H1 (cell line): ENCODE measurements at regions not wholly inside any gene's neighbourhood (a gene's known extent, or its start where the extent isn't known, plus 50 kb on each side); places are given as distances from the start of the nearest gene placed in this dataset.

Source experiments
- ASH2L ChIP-seq: fragments of 200-600, 300-600 bp; sonication (generic); IDR thresholded peaks from one replicate; pipeline ENCODE4 v1.7.1; 2017; ENCODE audit warnings: low read length
- BCL11A ChIP-seq, 2 experiments: IDR thresholded peaks; one replicate each; pipeline ENCODE4 v1.6.1; 2011; ENCODE audit warnings: low read depth in 2 of 2, low read length in 2 of 2, mild to moderate bottlenecking in 2 of 2
- EGR1 ChIP-seq: IDR thresholded peaks from 2 replicates; pipeline ENCODE4 v1.6.1; 2011; ENCODE audit warnings: low read depth, low read length, borderline replicate concordance
- EP300 ChIP-seq, 2 experiments: IDR thresholded peaks; 1 replicate in 1 of 2; 2 replicates in 1 of 2; pipeline ENCODE4 v1.6.1; 2011 to 2012; ENCODE audit warnings: low read depth in 2 of 2, low read length in 2 of 2, mild to moderate bottlenecking in 2 of 2, borderline replicate concordance in 1 of 2, inconsistent platforms in 1 of 2, moderate library complexity in 1 of 2
- EZH2 ChIP-seq: fragments of 200-600 bp; sonication (generic); IDR thresholded peaks from 2 replicates; pipeline ENCODE4 v1.7.1; 2012; ENCODE audit warnings: low read depth, mild to moderate bottlenecking, moderate library complexity, low read length, inconsistent platforms; ENCODE audit not compliant: severe bottlenecking
- JUND ChIP-seq: IDR thresholded peaks from 2 replicates; pipeline ENCODE4 v1.6.1; 2011; ENCODE audit warnings: mild to moderate bottlenecking, improper control_type of control experiment, low read length
- POLR2A ChIP-seq, 2 experiments: IDR thresholded peaks; 1 replicate in 1 of 2; 2 replicates in 1 of 2; pipeline ENCODE4 v1.6.1; 2011; ENCODE audit warnings: low read depth in 2 of 2, low read length in 2 of 2, mild to moderate bottlenecking in 2 of 2; ENCODE audit errors: control extremely low read depth in 1 of 2
- POLR2AphosphoS5 ChIP-seq: IDR thresholded peaks from 2 replicates; pipeline ENCODE4 v1.6.1; 2011; ENCODE audit warnings: low read depth, low read length
- SP1 ChIP-seq: IDR thresholded peaks from 2 replicates; pipeline ENCODE4 v1.6.1; 2011; ENCODE audit warnings: low read depth, low read length
- TBP ChIP-seq: IDR thresholded peaks from 2 replicates; pipeline ENCODE4 v1.6.1; 2011; ENCODE audit warnings: low read depth, low read length, improper control_type of control experiment
- TF ChIP-seq, protein P1 (sequence below), 3 experiments: IDR thresholded peaks; 1 replicate in 2 of 3; 2 replicates in 1 of 3; pipeline versions ENCODE4 v1.5.1 to v1.6.1; 2011; ENCODE audit warnings: low read length in 3 of 3, mild to moderate bottlenecking in 3 of 3, inconsistent platforms in 2 of 3, low read depth in 1 of 3, moderate library complexity in 1 of 3; ENCODE audit not compliant: insufficient read depth in 1 of 3; ENCODE audit errors: control extremely low read depth in 1 of 3

DNA sequence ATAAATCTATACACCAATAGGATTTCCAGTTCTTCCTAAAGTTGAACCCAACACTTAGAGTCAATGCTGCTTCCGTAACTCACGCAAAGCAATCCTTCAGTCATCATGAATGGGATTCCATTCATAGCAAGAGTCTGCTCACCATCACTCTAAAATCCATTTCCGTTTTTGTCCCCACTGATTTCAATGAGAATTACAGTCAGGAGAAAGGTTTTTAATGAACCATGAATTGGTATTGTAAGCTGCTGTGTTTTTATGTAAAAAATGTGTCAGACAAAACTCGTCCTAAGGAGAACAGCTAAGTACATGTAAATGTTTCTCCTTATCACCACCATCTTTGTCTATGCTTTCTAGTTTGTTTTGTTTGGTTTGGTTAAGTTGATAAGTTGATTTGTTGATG, 391.5 kb downstream of the IRS1 start:
- TF ChIP-seq ASH2L (no peak), JUND (no peak), SP1 (no peak), EZH2 (no peak), POLR2AphosphoS5 (no peak), TBP (no peak), EGR1 (no peak), POLR2A (IDR thresholded peaks at IDR 0.05; ENCODE audit: control extremely low read depth in 1 of 2, low read depth in 2 of 2, low read length in 2 of 2) (no peak), EP300 (IDR thresholded peaks at IDR 0.05; ENCODE audit: borderline replicate concordance in 1 of 2, low read depth in 2 of 2, low read length in 2 of 2) (no peak), BCL11A (IDR thresholded peaks at IDR 0.05; ENCODE audit: low read depth in 2 of 2, low read length in 2 of 2) (no peak)
- TF ChIP-seq, protein P1, sequence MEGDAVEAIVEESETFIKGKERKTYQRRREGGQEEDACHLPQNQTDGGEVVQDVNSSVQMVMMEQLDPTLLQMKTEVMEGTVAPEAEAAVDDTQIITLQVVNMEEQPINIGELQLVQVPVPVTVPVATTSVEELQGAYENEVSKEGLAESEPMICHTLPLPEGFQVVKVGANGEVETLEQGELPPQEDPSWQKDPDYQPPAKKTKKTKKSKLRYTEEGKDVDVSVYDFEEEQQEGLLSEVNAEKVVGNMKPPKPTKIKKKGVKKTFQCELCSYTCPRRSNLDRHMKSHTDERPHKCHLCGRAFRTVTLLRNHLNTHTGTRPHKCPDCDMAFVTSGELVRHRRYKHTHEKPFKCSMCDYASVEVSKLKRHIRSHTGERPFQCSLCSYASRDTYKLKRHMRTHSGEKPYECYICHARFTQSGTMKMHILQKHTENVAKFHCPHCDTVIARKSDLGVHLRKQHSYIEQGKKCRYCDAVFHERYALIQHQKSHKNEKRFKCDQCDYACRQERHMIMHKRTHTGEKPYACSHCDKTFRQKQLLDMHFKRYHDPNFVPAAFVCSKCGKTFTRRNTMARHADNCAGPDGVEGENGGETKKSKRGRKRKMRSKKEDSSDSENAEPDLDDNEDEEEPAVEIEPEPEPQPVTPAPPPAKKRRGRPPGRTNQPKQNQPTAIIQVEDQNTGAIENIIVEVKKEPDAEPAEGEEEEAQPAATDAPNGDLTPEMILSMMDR (IDR thresholded peaks at IDR 0.05; ENCODE audit: control extremely low read depth in 1 of 3, insufficient read depth in 1 of 3, low read depth in 1 of 3, low read length in 3 of 3) = no peak
